LNCaP clone FGC (cell line): ENCODE measurements at regions not wholly inside any gene's neighbourhood (a gene's known extent, or its start where the extent isn't known, plus 50 kb on each side); places are given as distances from the start of the nearest gene placed in this dataset.
"Not testable (repeated sequence)": the region's sequence is repeated elsewhere in the genome, so short reads cannot be mapped to it uniquely, and the experiment has no call there.

Experiments
- DNase-seq: peaks from one replicate; pipeline ENCODE4 v3.0.0-alpha.2; 2011; ENCODE audit warnings: low read depth
- H3K4me3 ChIP-seq: 2 replicates; pipeline ENCODE4 v1.5.1; 2011; ENCODE audit warnings: mild to moderate bottlenecking, low read depth, low read length, control low read depth
- TF ChIP-seq, protein P1 (sequence below): IDR thresholded peaks from 2 replicates; pipeline ENCODE4 v1.5.1; 2012; ENCODE audit warnings: mild to moderate bottlenecking; ENCODE audit not compliant: control insufficient read depth, insufficient read depth; ENCODE audit errors: extremely low read depth

DNA sequence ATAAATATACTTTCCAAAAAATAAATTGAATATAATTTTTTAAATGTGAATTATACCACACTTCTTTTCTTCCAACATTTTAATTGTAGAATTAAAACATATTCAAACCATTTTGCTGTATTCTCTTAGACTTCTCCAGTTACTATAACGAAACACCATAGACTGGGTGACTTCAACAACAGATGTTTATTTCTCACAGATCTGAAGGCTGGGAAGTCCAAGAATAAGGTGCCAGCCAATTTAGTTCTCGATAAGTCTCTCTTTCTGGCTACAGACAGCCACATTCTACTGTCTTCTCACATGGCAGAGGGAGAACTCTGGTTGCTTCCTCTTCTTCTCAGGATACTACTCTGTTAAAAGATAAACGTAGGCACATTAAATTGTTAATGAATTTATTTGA lies 155.8 kb upstream of the UGT8 start:
- no peak overlapping the region for H3K4me3 ChIP-seq
- TF ChIP-seq, protein P1, sequence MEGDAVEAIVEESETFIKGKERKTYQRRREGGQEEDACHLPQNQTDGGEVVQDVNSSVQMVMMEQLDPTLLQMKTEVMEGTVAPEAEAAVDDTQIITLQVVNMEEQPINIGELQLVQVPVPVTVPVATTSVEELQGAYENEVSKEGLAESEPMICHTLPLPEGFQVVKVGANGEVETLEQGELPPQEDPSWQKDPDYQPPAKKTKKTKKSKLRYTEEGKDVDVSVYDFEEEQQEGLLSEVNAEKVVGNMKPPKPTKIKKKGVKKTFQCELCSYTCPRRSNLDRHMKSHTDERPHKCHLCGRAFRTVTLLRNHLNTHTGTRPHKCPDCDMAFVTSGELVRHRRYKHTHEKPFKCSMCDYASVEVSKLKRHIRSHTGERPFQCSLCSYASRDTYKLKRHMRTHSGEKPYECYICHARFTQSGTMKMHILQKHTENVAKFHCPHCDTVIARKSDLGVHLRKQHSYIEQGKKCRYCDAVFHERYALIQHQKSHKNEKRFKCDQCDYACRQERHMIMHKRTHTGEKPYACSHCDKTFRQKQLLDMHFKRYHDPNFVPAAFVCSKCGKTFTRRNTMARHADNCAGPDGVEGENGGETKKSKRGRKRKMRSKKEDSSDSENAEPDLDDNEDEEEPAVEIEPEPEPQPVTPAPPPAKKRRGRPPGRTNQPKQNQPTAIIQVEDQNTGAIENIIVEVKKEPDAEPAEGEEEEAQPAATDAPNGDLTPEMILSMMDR = no peak
- DNase-seq = no peak

GRCh38 chr4:114444211-114444610 lies 154.4 kb upstream of the UGT8 start:
- TF ChIP-seq, protein P1 = no peak
- H3K4me3 ChIP-seq = no peak overlapping the region
- no peak for DNase-seq

GRCh38 chr4:114447963-114448516 lies 150.6 kb upstream of the UGT8 start:
- H3K4me3 ChIP-seq, DNase-seq: not testable (repeated sequence)

DNA sequence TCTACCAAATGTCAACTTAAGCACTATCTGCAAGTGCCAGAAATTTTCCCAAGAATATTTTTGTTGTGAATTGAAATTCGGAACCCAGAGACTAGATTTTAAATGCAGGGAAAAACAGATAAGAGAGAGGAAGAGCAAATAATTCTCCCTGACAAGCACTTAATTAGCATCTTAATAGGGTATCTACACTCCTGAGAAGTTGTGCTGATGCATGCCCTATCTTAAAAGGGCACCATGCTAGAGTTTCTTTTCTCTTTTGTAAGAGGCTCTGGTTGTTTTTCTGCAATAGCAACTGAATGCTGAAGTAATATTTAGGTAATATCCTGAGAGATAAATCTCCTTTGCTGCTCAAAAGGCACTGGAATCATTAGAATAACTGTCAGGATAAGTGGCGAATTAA lies 139.9 kb upstream of the UGT8 start:
- no peak overlapping the region for H3K4me3 ChIP-seq

DNA sequence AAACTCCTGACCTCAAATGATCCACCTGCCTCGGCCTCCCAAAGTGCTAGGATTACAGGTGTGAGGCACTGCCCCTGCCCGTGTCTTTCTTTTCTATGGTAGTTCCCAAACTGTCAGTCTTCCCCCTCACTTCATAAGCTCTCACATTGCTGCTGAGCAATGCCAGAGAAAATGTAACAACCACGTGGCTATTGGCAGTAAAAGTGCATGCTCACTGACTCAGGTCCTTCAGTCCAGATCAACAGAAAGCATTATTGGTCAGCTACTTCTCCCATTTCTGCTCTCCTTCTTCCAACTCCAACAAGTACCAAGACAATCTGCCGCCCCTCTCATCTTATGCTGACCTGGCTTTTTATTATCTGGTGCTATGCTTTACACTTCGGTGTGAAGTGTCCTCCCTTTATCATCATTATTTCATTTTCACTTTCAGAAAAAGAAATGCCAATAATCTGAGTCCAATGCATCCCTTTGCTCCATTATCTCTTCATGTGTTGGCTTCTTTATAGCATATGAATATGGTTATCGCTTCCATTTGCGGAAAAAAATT lies 133.8 kb upstream of the UGT8 start:
- H3K4me3 ChIP-seq = no peak overlapping the region
- TF ChIP-seq, protein P1 = no peak
- DNase-seq = no peak

More for the DNA sequence above, 139.9 kb upstream of the UGT8 start:
- TF ChIP-seq, protein P1 = no peak
- DNase-seq = no peak

DNA sequence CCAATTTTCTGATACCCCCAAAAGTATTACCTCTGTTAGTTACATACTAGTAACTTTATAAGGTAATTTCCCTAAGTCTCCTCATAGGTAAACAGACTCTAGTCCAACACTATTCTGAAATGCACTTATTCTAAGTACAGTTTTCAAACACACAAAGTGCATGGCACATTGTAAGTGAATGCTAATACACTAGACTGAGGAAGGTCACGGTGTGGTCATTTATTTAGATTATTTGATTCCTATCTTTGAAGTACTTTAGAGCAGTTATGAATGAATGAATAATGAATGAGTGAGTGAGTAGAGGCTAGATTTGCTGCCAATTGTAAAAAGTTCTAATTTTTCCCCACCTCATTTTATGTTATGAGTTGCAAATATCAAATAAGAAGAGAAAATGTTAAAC lies 132.8 kb upstream of the UGT8 start:
- H3K4me3 ChIP-seq = no peak overlapping the region
- DNase-seq = no peak
- TF ChIP-seq, protein P1 = no peak

DNA sequence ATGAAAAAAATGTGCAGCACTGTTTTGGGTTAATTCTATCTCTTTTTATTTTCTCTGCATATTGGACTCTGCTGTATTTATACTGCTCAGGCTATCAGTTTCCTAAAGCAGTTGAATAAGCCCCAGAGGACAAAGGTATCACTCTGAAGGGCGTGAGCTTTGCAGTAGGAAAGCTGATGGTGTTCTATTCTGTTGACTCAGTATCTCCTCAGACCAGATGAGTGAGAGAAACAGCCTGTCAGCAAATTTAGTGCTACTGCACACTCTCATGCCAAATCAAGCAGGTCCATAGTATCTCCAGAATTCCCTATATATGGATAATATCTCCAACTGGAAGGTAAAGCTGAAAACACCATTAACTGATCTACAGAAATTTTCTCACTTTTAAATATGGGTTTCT lies 132.3 kb upstream of the UGT8 start:
- peak; percentile 56 for DNase-seq
- H3K4me3 ChIP-seq = no peak overlapping the region
- TF ChIP-seq, protein P1 = no peak
